GM10266 (cell line): ENCODE measurements at regions not wholly inside any gene's neighbourhood (a gene's known extent, or its start where the extent isn't known, plus 50 kb on each side); places are given as distances from the start of the nearest gene placed in this dataset.

Source experiments
- DNase-seq: peaks from one replicate; pipeline ENCODE4 v3.0.0; 2012; ENCODE audit errors: extremely low spot score
- TF ChIP-seq, protein P1 (sequence below): IDR thresholded peaks from 2 replicates; pipeline ENCODE4 v1.5.1; 2012; ENCODE audit warnings: mild to moderate bottlenecking, low read depth; ENCODE audit not compliant: control insufficient read depth, insufficient read depth; ENCODE audit errors: missing control alignments

GRCh38 chr14:62018606-62019005, 256.4 kb downstream of the SNAPC1 start:
- TF ChIP-seq, protein P1, sequence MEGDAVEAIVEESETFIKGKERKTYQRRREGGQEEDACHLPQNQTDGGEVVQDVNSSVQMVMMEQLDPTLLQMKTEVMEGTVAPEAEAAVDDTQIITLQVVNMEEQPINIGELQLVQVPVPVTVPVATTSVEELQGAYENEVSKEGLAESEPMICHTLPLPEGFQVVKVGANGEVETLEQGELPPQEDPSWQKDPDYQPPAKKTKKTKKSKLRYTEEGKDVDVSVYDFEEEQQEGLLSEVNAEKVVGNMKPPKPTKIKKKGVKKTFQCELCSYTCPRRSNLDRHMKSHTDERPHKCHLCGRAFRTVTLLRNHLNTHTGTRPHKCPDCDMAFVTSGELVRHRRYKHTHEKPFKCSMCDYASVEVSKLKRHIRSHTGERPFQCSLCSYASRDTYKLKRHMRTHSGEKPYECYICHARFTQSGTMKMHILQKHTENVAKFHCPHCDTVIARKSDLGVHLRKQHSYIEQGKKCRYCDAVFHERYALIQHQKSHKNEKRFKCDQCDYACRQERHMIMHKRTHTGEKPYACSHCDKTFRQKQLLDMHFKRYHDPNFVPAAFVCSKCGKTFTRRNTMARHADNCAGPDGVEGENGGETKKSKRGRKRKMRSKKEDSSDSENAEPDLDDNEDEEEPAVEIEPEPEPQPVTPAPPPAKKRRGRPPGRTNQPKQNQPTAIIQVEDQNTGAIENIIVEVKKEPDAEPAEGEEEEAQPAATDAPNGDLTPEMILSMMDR = no peak
- DNase-seq = no peak

- TF ChIP-seq, protein P1 = no peak
- DNase-seq = no peak
These were observed 265.7 kb downstream of the SNAPC1 start for GRCh38 chr14:62027958-62028357.

- TF ChIP-seq, protein P1 = no peak
- DNase-seq = peak; percentile 13
These were observed 267.3 kb downstream of the SNAPC1 start for GRCh38 chr14:62029569-62029924.

GRCh38 chr14:62030387-62030786, 268.2 kb downstream of the SNAPC1 start:
- TF ChIP-seq, protein P1 = no peak
- peak; percentile 12 for DNase-seq

- TF ChIP-seq, protein P1 = no peak
- DNase-seq = no peak
These were observed 269.3 kb downstream of the SNAPC1 start for GRCh38 chr14:62031504-62031903.

GRCh38 chr14:62053188-62053587, 291.0 kb downstream of the SNAPC1 start:
- DNase-seq = peak; percentile 39
- TF ChIP-seq, protein P1 = no peak

DNA sequence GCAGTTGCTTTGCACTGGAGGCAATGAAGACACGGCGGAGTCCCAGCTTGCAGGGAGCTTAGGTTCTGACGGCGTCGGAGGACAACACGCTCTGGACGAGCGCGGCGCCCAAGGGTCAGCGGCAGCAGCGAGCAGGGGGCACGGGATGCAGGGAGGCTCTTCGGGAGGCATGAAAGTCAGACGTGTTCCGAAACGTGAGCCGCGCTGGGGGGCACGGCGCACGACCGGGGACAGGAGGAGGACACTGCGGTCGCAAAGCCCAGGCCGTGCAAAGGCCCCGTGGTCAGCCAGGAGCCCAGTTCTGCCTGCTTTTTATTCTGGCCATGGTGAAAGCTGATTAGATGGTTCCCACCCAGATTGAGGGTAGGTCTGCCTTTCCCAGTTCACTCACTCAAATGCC, 294.6 kb downstream of the SNAPC1 start:
- TF ChIP-seq, protein P1 = no peak
- DNase-seq = no peak
